ENCODE measurements at regions not wholly inside any gene's neighbourhood (a gene's known extent, or its start where the extent isn't known, plus 50 kb on each side); places are given as distances from the start of the nearest gene placed in this dataset.

DNA sequence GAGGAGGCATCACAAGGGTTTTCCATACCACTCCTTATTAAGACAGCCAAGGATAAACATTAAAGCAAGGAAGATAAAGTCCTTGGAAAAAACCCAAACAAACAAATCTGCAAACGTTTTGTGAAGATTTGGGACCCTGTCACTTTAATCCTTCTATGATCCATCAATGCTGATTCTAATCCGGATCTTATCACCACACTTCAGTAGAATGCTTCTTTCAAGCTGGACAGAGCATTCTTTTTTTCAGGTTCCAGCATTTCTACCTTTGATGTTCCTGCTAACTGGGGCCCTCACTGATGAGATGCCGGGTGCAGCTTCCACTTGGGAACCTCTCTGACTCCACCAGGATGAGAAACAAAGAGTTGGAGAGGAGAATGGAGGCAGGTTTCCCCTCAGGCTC, 132.8 kb upstream of the SHB start:
- intact Hi-C loops (cut with micrococcal nuclease) = no loop called here
- no peak overlapping the region for H3K4me3 Mint-ChIP-seq
- ChIA-PET CTCF (no interaction called here), POLR2A (no interaction called here)
- TF ChIP-seq, protein P1, sequence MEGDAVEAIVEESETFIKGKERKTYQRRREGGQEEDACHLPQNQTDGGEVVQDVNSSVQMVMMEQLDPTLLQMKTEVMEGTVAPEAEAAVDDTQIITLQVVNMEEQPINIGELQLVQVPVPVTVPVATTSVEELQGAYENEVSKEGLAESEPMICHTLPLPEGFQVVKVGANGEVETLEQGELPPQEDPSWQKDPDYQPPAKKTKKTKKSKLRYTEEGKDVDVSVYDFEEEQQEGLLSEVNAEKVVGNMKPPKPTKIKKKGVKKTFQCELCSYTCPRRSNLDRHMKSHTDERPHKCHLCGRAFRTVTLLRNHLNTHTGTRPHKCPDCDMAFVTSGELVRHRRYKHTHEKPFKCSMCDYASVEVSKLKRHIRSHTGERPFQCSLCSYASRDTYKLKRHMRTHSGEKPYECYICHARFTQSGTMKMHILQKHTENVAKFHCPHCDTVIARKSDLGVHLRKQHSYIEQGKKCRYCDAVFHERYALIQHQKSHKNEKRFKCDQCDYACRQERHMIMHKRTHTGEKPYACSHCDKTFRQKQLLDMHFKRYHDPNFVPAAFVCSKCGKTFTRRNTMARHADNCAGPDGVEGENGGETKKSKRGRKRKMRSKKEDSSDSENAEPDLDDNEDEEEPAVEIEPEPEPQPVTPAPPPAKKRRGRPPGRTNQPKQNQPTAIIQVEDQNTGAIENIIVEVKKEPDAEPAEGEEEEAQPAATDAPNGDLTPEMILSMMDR (IDR thresholded peaks at IDR 0.05) = no peak
- no peak for DNase-seq
- H3K4me1 Mint-ChIP-seq = no peaks in the 10 kb centered on the region
- no peak overlapping the region for H3K27ac Mint-ChIP-seq
- no peak for ATAC-seq (ENCODE audit: low read depth)
- no peaks in the 10 kb centered on the region for H3K27me3 Mint-ChIP-seq
- H3K9me3 Mint-ChIP-seq = no peaks in the 10 kb centered on the region
- no peaks in the 10 kb centered on the region for H3K36me3 Mint-ChIP-seq (ENCODE audit: low read depth)

DNA sequence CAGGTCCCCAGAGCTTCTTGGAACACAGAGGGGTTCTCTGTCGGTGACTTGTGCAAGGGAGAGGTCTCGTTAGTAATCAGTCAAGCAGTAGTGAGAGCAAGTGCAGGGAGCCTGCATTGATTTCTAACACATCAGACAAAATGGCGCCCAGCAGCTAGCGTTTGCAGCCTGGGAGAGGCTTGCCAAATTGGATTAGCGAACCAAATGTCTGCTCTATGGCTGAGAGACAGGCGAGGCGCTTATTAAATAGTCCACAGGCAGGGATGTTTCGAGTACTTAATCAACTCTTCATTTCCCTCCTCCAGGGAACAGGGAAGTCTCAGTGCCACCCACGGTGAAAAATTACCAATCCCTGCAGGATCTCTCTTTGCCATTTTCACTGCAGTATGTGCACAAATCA, 131.4 kb upstream of the SHB start:
- no peak for ATAC-seq (ENCODE audit: low read depth)
- H3K4me1 Mint-ChIP-seq = no peaks in the 10 kb centered on the region

DNA sequence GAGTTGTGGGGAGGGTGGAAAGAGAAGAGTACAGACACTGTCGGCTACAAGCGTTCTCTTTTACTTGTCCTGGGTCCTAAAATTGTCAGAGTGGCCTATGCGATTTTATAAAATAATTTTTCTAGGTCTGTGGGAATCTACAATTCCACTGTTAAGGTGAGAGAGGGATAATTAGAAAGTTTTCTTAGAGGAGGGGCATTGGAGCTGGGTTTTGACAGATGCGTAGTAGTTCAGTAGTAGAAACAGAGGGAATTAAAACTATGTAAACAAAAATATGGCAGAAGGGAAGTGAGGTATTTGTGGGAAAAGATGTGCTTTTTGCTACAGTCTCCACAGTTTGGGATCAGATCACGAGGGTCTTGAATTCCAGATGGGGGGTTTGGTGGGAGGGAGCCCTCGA, 129.1 kb upstream of the SHB start:
- ATAC-seq (ENCODE audit: low read depth) (no peak), DNase-seq (no peak)
- H3K27me3 Mint-ChIP-seq = peaks cover 3% of the 10 kb centered on the region
- no peaks in the 10 kb centered on the region for H3K9me3 Mint-ChIP-seq
- no peak overlapping the region for H3K4me3 Mint-ChIP-seq
- H3K4me1 Mint-ChIP-seq = no peaks in the 10 kb centered on the region
- no peak overlapping the region for H3K27ac Mint-ChIP-seq
- TF ChIP-seq, protein P1 (IDR thresholded peaks at IDR 0.05) = no peak
- intact Hi-C loops (cut with micrococcal nuclease) = no loop called here
- ChIA-PET CTCF (no interaction called here), POLR2A (no interaction called here)
- H3K36me3 Mint-ChIP-seq (ENCODE audit: low read depth) = no peaks in the 10 kb centered on the region

More for the DNA sequence above, 131.4 kb upstream of the SHB start:
- no peak overlapping the region for H3K27ac Mint-ChIP-seq
- ChIA-PET CTCF (no interaction called here), POLR2A (no interaction called here)
- no peak for DNase-seq
- no peaks in the 10 kb centered on the region for H3K9me3 Mint-ChIP-seq
- intact Hi-C loops (cut with micrococcal nuclease) = no loop called here
- H3K4me3 Mint-ChIP-seq = no peak overlapping the region
- no peaks in the 10 kb centered on the region for H3K27me3 Mint-ChIP-seq
- H3K36me3 Mint-ChIP-seq (ENCODE audit: low read depth) = no peaks in the 10 kb centered on the region
- TF ChIP-seq, protein P1 (IDR thresholded peaks at IDR 0.05) = no peak

DNA sequence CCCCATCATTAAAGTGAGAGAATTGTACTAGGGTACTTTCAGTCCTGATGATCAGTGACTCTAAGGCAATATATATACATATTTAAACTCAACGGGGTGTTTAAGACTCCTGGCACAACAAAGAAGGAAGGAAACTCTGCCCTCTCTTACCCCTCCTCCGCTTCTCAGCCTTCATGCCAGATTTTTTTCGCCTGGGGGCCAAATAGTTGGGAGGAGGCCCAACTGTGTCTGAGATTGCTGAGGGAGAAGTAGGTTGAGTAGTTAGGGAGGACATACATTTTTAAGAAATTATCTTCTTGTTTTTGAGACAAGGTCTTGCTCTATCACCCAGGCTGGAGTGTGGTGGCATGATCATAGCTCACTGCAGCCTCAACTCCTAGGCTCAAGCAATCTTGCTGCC, 127.7 kb upstream of the SHB start:
- TF ChIP-seq, protein P1 (IDR thresholded peaks at IDR 0.05) = no peak
- CTCF ChIA-PET = no interaction called here
- POLR2A ChIA-PET = no interaction called here
- DNase-seq (no peak), ATAC-seq (ENCODE audit: low read depth) (no peak)
- Mint-ChIP-seq H3K4me1 (no peaks in the 10 kb centered on the region), H3K9me3 (no peaks in the 10 kb centered on the region), H3K27me3 (peaks cover 3% of the 10 kb centered on the region), H3K27ac (no peak overlapping the region), H3K4me3 (no peak overlapping the region), H3K36me3 (ENCODE audit: low read depth) (no peaks in the 10 kb centered on the region)
- intact Hi-C loops (cut with micrococcal nuclease) = no loop called here

DNA sequence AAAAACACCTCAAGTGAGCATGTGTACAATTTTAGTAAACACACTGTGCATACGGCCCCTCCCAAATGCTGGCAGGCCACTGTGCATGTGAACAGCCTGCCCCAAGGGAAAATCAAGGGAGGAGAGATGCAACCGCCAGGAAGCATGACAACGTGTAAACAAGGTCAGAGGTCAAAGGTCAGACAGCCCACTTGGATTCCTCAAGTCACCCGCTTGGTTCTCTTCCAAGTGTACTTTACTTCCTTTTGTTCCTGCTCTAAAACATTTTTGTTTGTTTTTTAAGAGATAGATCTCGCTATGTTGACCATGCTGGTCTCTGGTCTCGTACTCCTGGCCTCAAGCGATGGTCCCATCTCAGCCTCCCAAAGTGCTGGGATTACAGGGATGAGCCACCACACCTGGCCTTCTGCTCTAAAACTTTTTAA, 126.7 kb upstream of the SHB start:
- no peaks in the 10 kb centered on the region for H3K9me3 Mint-ChIP-seq
- no peak overlapping the region for H3K4me3 Mint-ChIP-seq
- H3K27ac Mint-ChIP-seq = no peak overlapping the region
- DNase-seq (no peak), ATAC-seq (ENCODE audit: low read depth) (no peak)
- H3K36me3 Mint-ChIP-seq (ENCODE audit: low read depth) = no peaks in the 10 kb centered on the region
- intact Hi-C loops (cut with micrococcal nuclease) = no loop called here
- POLR2A ChIA-PET = no interaction called here
- no peaks in the 10 kb centered on the region for H3K4me1 Mint-ChIP-seq
- CTCF ChIA-PET = no interaction called here
- peaks cover 3% of the 10 kb centered on the region for H3K27me3 Mint-ChIP-seq
- TF ChIP-seq, protein P1 (IDR thresholded peaks at IDR 0.05) = no peak
